ENCODE measurements at regions not wholly inside any gene's neighbourhood (a gene's known extent, or its start where the extent isn't known, plus 50 kb on each side); places are given as distances from the start of the nearest gene placed in this dataset.

DNA sequence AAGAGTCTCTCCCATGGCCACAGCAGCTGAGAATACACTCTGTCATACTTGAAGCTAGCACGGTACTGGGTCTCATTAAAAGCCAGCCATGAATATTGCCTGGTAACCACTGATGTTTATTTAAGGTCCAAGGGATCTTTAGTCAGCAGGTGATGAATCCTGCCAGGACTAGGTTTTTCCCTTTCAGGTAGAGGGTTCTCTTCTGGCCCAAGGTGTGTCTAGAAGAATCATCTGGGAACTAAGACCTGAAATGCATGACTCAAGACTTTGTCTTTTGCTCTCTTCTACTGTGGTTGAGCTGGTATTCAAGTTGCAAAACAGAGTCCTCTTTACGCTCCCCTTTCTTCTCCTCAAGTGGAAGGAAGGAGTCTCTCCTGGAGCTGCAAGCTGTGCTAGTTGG lies 400.5 kb upstream of the FSIP2 start:
- TF ChIP-seq ZFP30 (CRISPR knock-in tag; IDR thresholded peaks at IDR 0.05) (no peak), ZFP3 (CRISPR knock-in tag; IDR thresholded peaks at IDR 0.05) (no peak), ZC3H10 (CRISPR knock-in tag; IDR thresholded peaks at IDR 0.05) (no peak), PATZ1 (CRISPR knock-in tag; IDR thresholded peaks at IDR 0.05; ENCODE audit: borderline replicate concordance) (no peak), ARNTL (CRISPR knock-in tag; IDR thresholded peaks at IDR 0.05; ENCODE audit: borderline replicate concordance, low read depth) (no peak)

Measured in SK-N-SH treated with all-trans-retinoic acid at 6 μM for 48 hours (cell line).